Gastroesophageal sphincter (tissue), 3 donors: ENCODE measurements at regions not wholly inside any gene's neighbourhood (a gene's known extent, or its start where the extent isn't known, plus 50 kb on each side); places are given as distances from the start of the nearest gene placed in this dataset.

ENCODE experiments used
- EP300 ChIP-seq: sonication (generic); formaldehyde crosslinking; IDR thresholded peaks from one replicate; pipeline ENCODE4 v1.6.1; 2017; ENCODE audit warnings: antibody characterized with exemption, mild to moderate bottlenecking
- POLR2A ChIP-seq, 2 donors: fragments of 450-650 bp; IDR thresholded peaks; one replicate each; pipeline ENCODE4 v1.6.1; 2017; ENCODE audit warnings: antibody characterized with exemption in 2 of 2, mild to moderate bottlenecking in 2 of 2, moderate library complexity in 1 of 2
- POLR2AphosphoS5 ChIP-seq: sonication (generic); formaldehyde crosslinking; IDR thresholded peaks from one replicate; pipeline ENCODE4 v1.6.1; 2017; ENCODE audit warnings: antibody characterized with exemption
- TF ChIP-seq, protein P1 (sequence below), 4 experiments: fragments of 200-600 bp in 2 of 4; fragments of 450-650 bp in 2 of 4; sonication (generic) in 1 of 4; IDR thresholded peaks; one replicate each; pipeline ENCODE4 v1.5.1; 2017 to 2019; ENCODE audit warnings: antibody characterized with exemption in 4 of 4, mild to moderate bottlenecking in 2 of 4, moderate library complexity in 2 of 4

DNA sequence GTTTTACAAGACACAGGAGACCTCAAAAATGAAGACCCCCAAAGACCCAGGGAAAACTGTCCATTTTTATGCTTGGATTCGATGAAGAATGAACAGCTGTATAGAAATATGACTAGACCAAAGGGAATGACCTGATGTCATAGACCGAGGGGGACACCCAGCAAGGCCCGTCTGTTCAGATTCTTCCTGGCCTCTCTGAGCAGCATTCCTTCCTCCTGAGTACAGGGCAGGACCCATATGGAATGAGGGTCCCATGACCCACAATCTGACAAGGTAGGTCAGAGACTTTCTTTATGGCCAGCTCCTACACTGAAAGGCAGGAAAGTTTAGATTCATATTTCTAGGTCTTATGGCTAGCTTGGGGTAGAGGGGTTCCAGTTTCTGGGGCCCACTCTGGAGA, 356.0 kb downstream of the GATA3 start:
- TF ChIP-seq, protein P1, sequence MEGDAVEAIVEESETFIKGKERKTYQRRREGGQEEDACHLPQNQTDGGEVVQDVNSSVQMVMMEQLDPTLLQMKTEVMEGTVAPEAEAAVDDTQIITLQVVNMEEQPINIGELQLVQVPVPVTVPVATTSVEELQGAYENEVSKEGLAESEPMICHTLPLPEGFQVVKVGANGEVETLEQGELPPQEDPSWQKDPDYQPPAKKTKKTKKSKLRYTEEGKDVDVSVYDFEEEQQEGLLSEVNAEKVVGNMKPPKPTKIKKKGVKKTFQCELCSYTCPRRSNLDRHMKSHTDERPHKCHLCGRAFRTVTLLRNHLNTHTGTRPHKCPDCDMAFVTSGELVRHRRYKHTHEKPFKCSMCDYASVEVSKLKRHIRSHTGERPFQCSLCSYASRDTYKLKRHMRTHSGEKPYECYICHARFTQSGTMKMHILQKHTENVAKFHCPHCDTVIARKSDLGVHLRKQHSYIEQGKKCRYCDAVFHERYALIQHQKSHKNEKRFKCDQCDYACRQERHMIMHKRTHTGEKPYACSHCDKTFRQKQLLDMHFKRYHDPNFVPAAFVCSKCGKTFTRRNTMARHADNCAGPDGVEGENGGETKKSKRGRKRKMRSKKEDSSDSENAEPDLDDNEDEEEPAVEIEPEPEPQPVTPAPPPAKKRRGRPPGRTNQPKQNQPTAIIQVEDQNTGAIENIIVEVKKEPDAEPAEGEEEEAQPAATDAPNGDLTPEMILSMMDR (IDR thresholded peaks at IDR 0.05): no peak
- TF ChIP-seq POLR2A (IDR thresholded peaks at IDR 0.05): no peak
- TF ChIP-seq POLR2AphosphoS5: no peak
- TF ChIP-seq EP300: no peak
